Lower leg skin (tissue), 3 donors: ENCODE measurements at regions not wholly inside any gene's neighbourhood (a gene's known extent, or its start where the extent isn't known, plus 50 kb on each side); places are given as distances from the start of the nearest gene placed in this dataset.

Experiments
- POLR2A ChIP-seq, 2 donors: fragments of 450-650 bp; IDR thresholded peaks; one replicate each; pipeline ENCODE4 v1.6.1; 2016 to 2017; ENCODE audit warnings: antibody characterized with exemption in 2 of 2, mild to moderate bottlenecking in 1 of 2, moderate library complexity in 1 of 2
- TF ChIP-seq, protein P1 (sequence below), 3 donors: fragments of 450-650 bp; IDR thresholded peaks; one replicate each; pipeline ENCODE4 v1.5.1; 2016; ENCODE audit warnings: antibody characterized with exemption in 3 of 3, mild to moderate bottlenecking in 3 of 3, moderate library complexity in 2 of 3

DNA sequence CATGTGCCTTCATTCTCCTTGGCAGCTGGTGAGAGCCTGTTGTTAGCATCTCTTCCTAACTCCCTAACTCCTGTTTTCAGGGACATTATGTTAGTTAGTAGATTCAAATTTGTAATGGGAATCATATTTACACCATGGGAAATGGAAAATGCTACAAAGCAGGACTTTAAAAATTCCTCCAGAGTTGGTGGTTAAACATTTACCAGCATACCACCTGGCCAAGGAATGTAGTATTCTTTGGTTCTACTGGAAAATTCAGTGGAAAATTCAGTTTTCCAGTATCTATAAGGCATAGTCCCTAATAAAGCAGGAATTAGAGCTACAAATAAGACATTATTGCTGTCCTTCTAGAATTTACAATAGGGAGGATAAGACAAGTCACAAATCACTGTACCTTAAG, 291.7 kb downstream of the GPD2 start:
- TF ChIP-seq, protein P1, sequence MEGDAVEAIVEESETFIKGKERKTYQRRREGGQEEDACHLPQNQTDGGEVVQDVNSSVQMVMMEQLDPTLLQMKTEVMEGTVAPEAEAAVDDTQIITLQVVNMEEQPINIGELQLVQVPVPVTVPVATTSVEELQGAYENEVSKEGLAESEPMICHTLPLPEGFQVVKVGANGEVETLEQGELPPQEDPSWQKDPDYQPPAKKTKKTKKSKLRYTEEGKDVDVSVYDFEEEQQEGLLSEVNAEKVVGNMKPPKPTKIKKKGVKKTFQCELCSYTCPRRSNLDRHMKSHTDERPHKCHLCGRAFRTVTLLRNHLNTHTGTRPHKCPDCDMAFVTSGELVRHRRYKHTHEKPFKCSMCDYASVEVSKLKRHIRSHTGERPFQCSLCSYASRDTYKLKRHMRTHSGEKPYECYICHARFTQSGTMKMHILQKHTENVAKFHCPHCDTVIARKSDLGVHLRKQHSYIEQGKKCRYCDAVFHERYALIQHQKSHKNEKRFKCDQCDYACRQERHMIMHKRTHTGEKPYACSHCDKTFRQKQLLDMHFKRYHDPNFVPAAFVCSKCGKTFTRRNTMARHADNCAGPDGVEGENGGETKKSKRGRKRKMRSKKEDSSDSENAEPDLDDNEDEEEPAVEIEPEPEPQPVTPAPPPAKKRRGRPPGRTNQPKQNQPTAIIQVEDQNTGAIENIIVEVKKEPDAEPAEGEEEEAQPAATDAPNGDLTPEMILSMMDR (IDR thresholded peaks at IDR 0.05) = no peak
- TF ChIP-seq POLR2A (IDR thresholded peaks at IDR 0.05) = no peak
